HEK293T (cell line): ENCODE measurements at regions not wholly inside any gene's neighbourhood (a gene's known extent, or its start where the extent isn't known, plus 50 kb on each side); places are given as distances from the start of the nearest gene placed in this dataset.

ENCODE experiments used
- CTCF ChIA-PET: fragments of 350-600 bp; formaldehyde crosslinking; extraction: SDS; loops from one replicate; lab custom pipeline; 2021; ENCODE audit warnings: antibody characterized with exemption, inconsistent platforms; lab: Yijun Ruan, JAX
- POLR2A ChIA-PET: fragments of 350-600 bp; formaldehyde crosslinking; extraction: SDS; loops from one replicate; lab custom pipeline; 2020; ENCODE audit warnings: antibody characterized with exemption, inconsistent platforms; lab: Yijun Ruan, JAX
- DNase-seq: peaks from one replicate; pipeline ENCODE4 v3.0.0; 2012; ENCODE audit warnings: mixed read lengths; ENCODE audit errors: extremely low spot score
- ARNT ChIP-seq: fragments of 450-650 bp; IDR thresholded peaks from 2 replicates; pipeline ENCODE4 v1.6.1; 2017; ENCODE audit warnings: mild to moderate bottlenecking
- BHLHE40 ChIP-seq: fragments of 450-650 bp; IDR thresholded peaks from 2 replicates; pipeline ENCODE4 v1.6.1; 2016; ENCODE audit warnings: mild to moderate bottlenecking, moderate library complexity, borderline replicate concordance
- CTBP1 ChIP-seq: fragments of 450-650 bp; IDR thresholded peaks from 2 replicates; pipeline ENCODE4 v1.6.1; 2016; ENCODE audit warnings: borderline replicate concordance
- ELF4 ChIP-seq: fragments of 450-650 bp; IDR thresholded peaks from 2 replicates; pipeline ENCODE4 v1.6.1; 2017; ENCODE audit warnings: antibody characterized with exemption
- FOXA1 ChIP-seq: fragments of 450-650 bp; IDR thresholded peaks from 2 replicates; pipeline ENCODE4 v1.6.1; 2016; ENCODE audit warnings: mild to moderate bottlenecking
- FOXK2 ChIP-seq: fragments of 450-650 bp; IDR thresholded peaks from 2 replicates; pipeline ENCODE4 v1.6.1; 2016; ENCODE audit warnings: mild to moderate bottlenecking
- FOXM1 ChIP-seq: fragments of 450-650 bp; IDR thresholded peaks from 2 replicates; pipeline ENCODE4 v1.6.1; 2017; ENCODE audit warnings: mild to moderate bottlenecking, borderline replicate concordance
- HDGF ChIP-seq: fragments of 450-650 bp; IDR thresholded peaks from 2 replicates; pipeline ENCODE4 v1.6.1; 2017; ENCODE audit warnings: antibody characterized with exemption, borderline replicate concordance
- L3MBTL2 ChIP-seq: fragments of 450-650 bp; conservative IDR thresholded peaks from 2 replicates; pipeline ENCODE4 v1.6.1; 2016; ENCODE audit warnings: mild to moderate bottlenecking
- LEF1 ChIP-seq: fragments of 450-650 bp; IDR thresholded peaks from 2 replicates; pipeline ENCODE4 v1.6.1; 2017; ENCODE audit warnings: mild to moderate bottlenecking, borderline replicate concordance
- NFRKB ChIP-seq: fragments of 450-650 bp; IDR thresholded peaks from 2 replicates; pipeline ENCODE4 v1.6.1; 2016; ENCODE audit warnings: mild to moderate bottlenecking, moderate library complexity
- PKNOX1 ChIP-seq: fragments of 450-650 bp; IDR thresholded peaks from 2 replicates; pipeline ENCODE4 v1.6.1; 2016
- SP1 ChIP-seq: fragments of 450-650 bp; IDR thresholded peaks from 2 replicates; pipeline ENCODE4 v1.6.1; 2017
- SUZ12 ChIP-seq: fragments of 450-650 bp; IDR thresholded peaks from 2 replicates; pipeline ENCODE4 v1.6.1; 2016; ENCODE audit warnings: mild to moderate bottlenecking
- TARDBP ChIP-seq: fragments of 450-650 bp; IDR thresholded peaks from 2 replicates; pipeline ENCODE4 v1.6.1; 2016
- ZNF384 ChIP-seq: fragments of 450-650 bp; IDR thresholded peaks from 2 replicates; pipeline ENCODE4 v1.6.1; 2016

GRCh38 chr13:106010836-106011235, 524.6 kb downstream of the EFNB2 start:
- TF ChIP-seq SUZ12: no peak
- no peak for TF ChIP-seq BHLHE40
- TF ChIP-seq ARNT: no peak
- TF ChIP-seq FOXK2: no peak
- ChIA-PET CTCF (no interaction called here), POLR2A (no interaction called here)
- DNase-seq: no peak

GRCh38 chr13:106008540-106008939, 526.9 kb downstream of the EFNB2 start:
- DNase-seq: no peak
- TF ChIP-seq ARNT (no peak), SP1 (no peak), LEF1 (no peak), FOXA1 (no peak), SUZ12 (no peak), FOXM1 (no peak), PKNOX1 (no peak), ELF4 (no peak), L3MBTL2 (no peak), HDGF (no peak), BHLHE40 (no peak), TARDBP (no peak), NFRKB (no peak), FOXK2 (no peak)
- CTCF ChIA-PET: no interaction called here
- POLR2A ChIA-PET: no interaction called here

- POLR2A ChIA-PET: no interaction called here
- CTCF ChIA-PET: no interaction called here
- TF ChIP-seq TARDBP: no peak
- TF ChIP-seq BHLHE40: no peak
- no peak for TF ChIP-seq SUZ12
- TF ChIP-seq CTBP1: no peak
- TF ChIP-seq PKNOX1: no peak
- no peak for DNase-seq
Observed at GRCh38 chr13:106007156-106007555, 528.3 kb downstream of the EFNB2 start.

- TF ChIP-seq HDGF (no peak), TARDBP (no peak), PKNOX1 (no peak), NFRKB (no peak), ARNT (no peak), BHLHE40 (no peak), SUZ12 (no peak), ELF4 (no peak), FOXA1 (no peak), L3MBTL2 (no peak), SP1 (no peak), ZNF384 (no peak)
- CTCF ChIA-PET: no interaction called here
- no peak for DNase-seq
- POLR2A ChIA-PET: no interaction called here
Observed at GRCh38 chr13:106003651-106004050, 531.8 kb downstream of the EFNB2 start.

GRCh38 chr13:106001443-106001842, 534.0 kb downstream of the EFNB2 start:
- ChIA-PET POLR2A (no interaction called here), CTCF (no interaction called here)
- no peak for TF ChIP-seq FOXM1
- no peak for TF ChIP-seq TARDBP
- no peak for TF ChIP-seq BHLHE40
- no peak for TF ChIP-seq LEF1
- TF ChIP-seq SUZ12: no peak
- no peak for TF ChIP-seq SP1
- TF ChIP-seq PKNOX1: no peak
- no peak for TF ChIP-seq HDGF
- TF ChIP-seq ZNF384: no peak
- DNase-seq: no peak

GRCh38 chr13:105997581-105998550, 537.6 kb downstream of the EFNB2 start:
- POLR2A ChIA-PET: no interaction called here
- CTCF ChIA-PET: no interaction called here
- TF ChIP-seq ZNF384 (no peak), CTBP1 (no peak), LEF1 (no peak), L3MBTL2 (no peak), NFRKB (no peak), TARDBP (no peak), SUZ12 (no peak)
- DNase-seq: no peak
